Astrocyte (in vitro differentiated cells and primary cell): ENCODE measurements at regions not wholly inside any gene's neighbourhood (a gene's known extent, or its start where the extent isn't known, plus 50 kb on each side); places are given as distances from the start of the nearest gene placed in this dataset.

Experiments used
- DNase-seq: peaks from one replicate; pipeline ENCODE4 v3.0.0-alpha.2; 2010; ENCODE audit warnings: low read depth
- FAIRE-seq: peaks from 2 replicates; lab custom pipeline; 2011; peaks lifted over from hg19 to GRCh38; lab: Jason Lieb, UNC
- H2AFZ ChIP-seq: 2 replicates; pipeline ENCODE4 v1.6.0; 2012; ENCODE audit warnings: low read depth, low read length, inconsistent platforms
- H3K27ac ChIP-seq: 2 replicates; pipeline ENCODE4 v1.5.1; 2011; ENCODE audit warnings: low read depth, low read length, inconsistent platforms
- H3K27me3 ChIP-seq: 2 replicates; pipeline ENCODE4 v1.6.0; 2011; ENCODE audit warnings: low read length, inconsistent platforms; ENCODE audit not compliant: insufficient read depth
- H3K36me3 ChIP-seq: 2 replicates; pipeline ENCODE4 v1.5.1; 2011; ENCODE audit warnings: low read length, inconsistent platforms; ENCODE audit not compliant: insufficient read depth
- H3K4me1 ChIP-seq: 2 replicates; pipeline ENCODE4 v1.5.1; 2011; ENCODE audit warnings: low read length, inconsistent platforms; ENCODE audit not compliant: insufficient read depth
- H3K4me2 ChIP-seq: 2 replicates; pipeline ENCODE4 v1.6.0; 2012; ENCODE audit warnings: low read length, inconsistent platforms
- H3K4me3 ChIP-seq: 2 replicates; pipeline ENCODE4 v1.5.1; 2011; ENCODE audit warnings: low read depth, mild to moderate bottlenecking, low read length, inconsistent platforms; ENCODE audit not compliant: insufficient read depth
- H3K79me2 ChIP-seq: 2 replicates; pipeline ENCODE4 v1.6.0; 2012; ENCODE audit warnings: mild to moderate bottlenecking, low read length, inconsistent platforms; ENCODE audit not compliant: insufficient read depth
- H3K9ac ChIP-seq: 2 replicates; pipeline ENCODE4 v1.6.0; 2012; ENCODE audit warnings: mild to moderate bottlenecking, low read length, inconsistent platforms
- H3K9me3 ChIP-seq: 2 replicates; pipeline ENCODE4 v1.5.1; 2012; ENCODE audit warnings: low read depth, mild to moderate bottlenecking, low read length, inconsistent platforms; ENCODE audit not compliant: insufficient read depth
- H4K20me1 ChIP-seq: 2 replicates; pipeline ENCODE4 v1.6.0; 2012; ENCODE audit warnings: low read length, inconsistent platforms; ENCODE audit not compliant: insufficient read depth
- H3K27ac Mint-ChIP-seq: one replicate; pipeline ENCODE4 v1.8.0; 2021; ENCODE audit warnings: mild to moderate bottlenecking, mixed read lengths; ENCODE audit not compliant: unreplicated experiment
- H3K27me3 Mint-ChIP-seq: one replicate; pipeline ENCODE4 v1.8.0; 2021; ENCODE audit warnings: low read depth, mixed read lengths; ENCODE audit not compliant: unreplicated experiment
- H3K36me3 Mint-ChIP-seq: one replicate; pipeline ENCODE4 v1.8.0; 2021; ENCODE audit warnings: low read depth, mixed read lengths; ENCODE audit not compliant: unreplicated experiment
- H3K4me1 Mint-ChIP-seq: one replicate; pipeline ENCODE4 v1.8.0; 2021; ENCODE audit warnings: low read depth, mixed read lengths; ENCODE audit not compliant: unreplicated experiment
- H3K4me3 Mint-ChIP-seq: one replicate; pipeline ENCODE4 v1.8.0; 2021; ENCODE audit warnings: mild to moderate bottlenecking, moderate library complexity, mixed read lengths; ENCODE audit not compliant: unreplicated experiment
- H3K9me3 Mint-ChIP-seq: one replicate; pipeline ENCODE4 v1.8.0; 2021; ENCODE audit warnings: mild to moderate bottlenecking, mixed read lengths; ENCODE audit not compliant: unreplicated experiment
- CTCF ChIP-seq: IDR thresholded peaks from 2 replicates; pipeline ENCODE4 v1.5.1; 2011; ENCODE audit warnings: low read depth, mild to moderate bottlenecking, inconsistent platforms, low read length, moderate library complexity; ENCODE audit not compliant: insufficient read depth
- EZH2 ChIP-seq: IDR thresholded peaks from 2 replicates; pipeline ENCODE4 v1.6.1; 2012; ENCODE audit warnings: mild to moderate bottlenecking, low read length, inconsistent platforms; ENCODE audit not compliant: insufficient read depth

- H3K36me3 Mint-ChIP-seq: peaks cover 1% of the 10 kb centered on the region
- Histone ChIP-seq H3K9me3 (no peaks in the 10 kb centered on the region), H3K4me1 (no peaks in the 10 kb centered on the region), H3K4me3 (no peak overlapping the region), H3K27ac (no peak overlapping the region), H3K9ac (no peak overlapping the region), H4K20me1 (no peaks in the 10 kb centered on the region), H2AFZ (no peak overlapping the region), H3K4me2 (no peak overlapping the region), H3K79me2 (no peaks in the 10 kb centered on the region), H3K36me3 (no peaks in the 10 kb centered on the region), H3K27me3 (no peaks in the 10 kb centered on the region)
- H3K9me3 Mint-ChIP-seq: no peaks in the 10 kb centered on the region
- no peak for DNase-seq
- no peak for TF ChIP-seq EZH2
- TF ChIP-seq CTCF: no peak
- FAIRE-seq: no peak
- H3K4me3 Mint-ChIP-seq: no peak overlapping the region
- peaks cover 26% of the 10 kb centered on the region for H3K27me3 Mint-ChIP-seq
- peaks cover 14% of the 10 kb centered on the region for H3K4me1 Mint-ChIP-seq
- H3K27ac Mint-ChIP-seq: no peak overlapping the region
Observed at GRCh38 chr5:133897431-133897830, 71.0 kb downstream of the C5orf15 start.

GRCh38 chr5:133896873-133897272, 71.6 kb downstream of the C5orf15 start:
- Mint-ChIP-seq H3K4me1 (peaks cover 14% of the 10 kb centered on the region), H3K27ac (no peak overlapping the region), H3K36me3 (peaks cover 1% of the 10 kb centered on the region), H3K4me3 (no peak overlapping the region), H3K9me3 (no peaks in the 10 kb centered on the region), H3K27me3 (peaks cover 25% of the 10 kb centered on the region)
- no peak for TF ChIP-seq EZH2
- no peak for TF ChIP-seq CTCF
- Histone ChIP-seq H3K27ac (no peak overlapping the region), H3K4me3 (no peak overlapping the region), H3K4me1 (no peaks in the 10 kb centered on the region), H3K9me3 (no peaks in the 10 kb centered on the region), H2AFZ (no peak overlapping the region), H3K79me2 (no peaks in the 10 kb centered on the region), H3K36me3 (no peaks in the 10 kb centered on the region), H3K27me3 (no peaks in the 10 kb centered on the region), H4K20me1 (no peaks in the 10 kb centered on the region), H3K9ac (no peak overlapping the region), H3K4me2 (no peak overlapping the region)
- DNase-seq (no peak), FAIRE-seq (no peak)

- Mint-ChIP-seq H3K27me3 (peaks cover 23% of the 10 kb centered on the region), H3K36me3 (peaks cover 1% of the 10 kb centered on the region), H3K4me3 (no peak overlapping the region), H3K27ac (no peak overlapping the region), H3K4me1 (peaks cover 14% of the 10 kb centered on the region), H3K9me3 (no peaks in the 10 kb centered on the region)
- no peak overlapping the region for H2AFZ ChIP-seq
- no peaks in the 10 kb centered on the region for H3K79me2 ChIP-seq
- TF ChIP-seq CTCF: no peak
- TF ChIP-seq EZH2: no peak
- FAIRE-seq (no peak), DNase-seq (no peak)
- no peaks in the 10 kb centered on the region for H3K27me3 ChIP-seq
- H3K4me2 ChIP-seq: no peak overlapping the region
- no peak overlapping the region for H3K9ac ChIP-seq
- no peaks in the 10 kb centered on the region for H3K4me1 ChIP-seq
- H3K9me3 ChIP-seq: no peaks in the 10 kb centered on the region
- H3K4me3 ChIP-seq: no peak overlapping the region
- H3K36me3 ChIP-seq: no peaks in the 10 kb centered on the region
- no peaks in the 10 kb centered on the region for H4K20me1 ChIP-seq
- H3K27ac ChIP-seq: no peak overlapping the region
Observed at GRCh38 chr5:133895979-133896845, 72.2 kb downstream of the C5orf15 start.
